GM23248 (cell line): ENCODE measurements at regions not wholly inside any gene's neighbourhood (a gene's known extent, or its start where the extent isn't known, plus 50 kb on each side); places are given as distances from the start of the nearest gene placed in this dataset.

ENCODE experiments used
- DNase-seq: peaks from one replicate; pipeline ENCODE4 v3.0.0-alpha.2; 2015
- H2AFZ ChIP-seq: fragments of 200-600 bp; sonication (generic); 2 replicates; pipeline ENCODE4 v1.6.1; 2016; ENCODE audit warnings: antibody characterized with exemption
- H3F3A ChIP-seq: fragments of 200-600 bp; sonication (generic); 2 replicates; pipeline ENCODE4 v1.6.1; 2016; ENCODE audit warnings: mild to moderate bottlenecking, antibody characterized with exemption, mixed run types; ENCODE audit not compliant: insufficient read depth
- H3K27ac ChIP-seq: fragments of 200-600 bp; sonication (generic); 2 replicates; pipeline ENCODE4 v1.5.1; 2016; ENCODE audit warnings: mild to moderate bottlenecking
- H3K27me3 ChIP-seq: fragments of 200-600 bp; sonication (generic); replicated peaks from 2 replicates; pipeline ENCODE4 v1.6.1; 2016; ENCODE audit warnings: mild to moderate bottlenecking; ENCODE audit not compliant: insufficient read depth
- H3K36me3 ChIP-seq: fragments of 200-600 bp; sonication (generic); 2 replicates; pipeline ENCODE4 v1.6.1; 2016; ENCODE audit warnings: low read depth, mild to moderate bottlenecking
- H3K4me1 ChIP-seq: fragments of 200-600 bp; sonication (generic); 2 replicates; pipeline ENCODE4 v1.6.1; 2016; ENCODE audit warnings: mild to moderate bottlenecking; ENCODE audit not compliant: insufficient read depth
- H3K4me2 ChIP-seq: fragments of 200-600 bp; sonication (generic); one replicate; pipeline ENCODE4 v1.6.1; 2016; ENCODE audit warnings: mild to moderate bottlenecking; ENCODE audit not compliant: unreplicated experiment
- H3K4me3 ChIP-seq: fragments of 200-600 bp; sonication (generic); 2 replicates; pipeline ENCODE4 v1.5.1; 2016; ENCODE audit warnings: mild to moderate bottlenecking
- H3K79me2 ChIP-seq: fragments of 200-600 bp; sonication (generic); 2 replicates; pipeline ENCODE4 v1.6.1; 2016; ENCODE audit warnings: mild to moderate bottlenecking; ENCODE audit not compliant: insufficient read depth
- H3K9ac ChIP-seq: fragments of 200-600 bp; sonication (generic); 2 replicates; pipeline ENCODE4 v1.6.1; 2016; ENCODE audit warnings: mild to moderate bottlenecking
- H3K9me2 ChIP-seq: fragments of 200-600 bp; sonication (generic); 2 replicates; pipeline ENCODE4 v1.6.1; 2016; ENCODE audit warnings: mixed run types, mild to moderate bottlenecking, moderate library complexity; ENCODE audit not compliant: insufficient read depth
- H3K9me3 ChIP-seq: fragments of 200-600 bp; sonication (generic); one replicate; pipeline ENCODE4 v1.6.1; 2017; ENCODE audit warnings: low read depth
- H4K20me1 ChIP-seq: fragments of 200-600 bp; sonication (generic); 2 replicates; pipeline ENCODE4 v1.6.0; 2016; ENCODE audit not compliant: insufficient read depth
- EZH2 ChIP-seq: fragments of 200-600 bp; sonication (generic); IDR thresholded peaks from 2 replicates; pipeline ENCODE4 v1.6.1; 2018; ENCODE audit warnings: antibody characterized with exemption, mild to moderate bottlenecking; ENCODE audit not compliant: insufficient read depth, poor library complexity, severe bottlenecking
- EZH2phosphoT487 ChIP-seq: fragments of 200-600 bp; sonication (generic); IDR thresholded peaks from 2 replicates; pipeline ENCODE4 v1.6.1; 2018; ENCODE audit warnings: antibody characterized with exemption, moderate library complexity, mild to moderate bottlenecking, low read depth; ENCODE audit not compliant: insufficient read depth
- WGBS, 2 experiments: methylation state at CpG; one replicate each; pipeline ENCODE4 v1.1.6; 2015 to 2017; ENCODE audit warnings: low lambda C conversion rate in 2 of 2, low coverage in 1 of 2; ENCODE audit errors: missing lambda C conversion rate in 2 of 2; 5-methylcytosine and 5-hydroxymethylcytosine counted together
- in situ Hi-C: fragments of 300-500 bp; cut with MboI; formaldehyde crosslinking; loops from 2 replicates; pipeline ENCODE4 v1.15.0; 2020

DNA sequence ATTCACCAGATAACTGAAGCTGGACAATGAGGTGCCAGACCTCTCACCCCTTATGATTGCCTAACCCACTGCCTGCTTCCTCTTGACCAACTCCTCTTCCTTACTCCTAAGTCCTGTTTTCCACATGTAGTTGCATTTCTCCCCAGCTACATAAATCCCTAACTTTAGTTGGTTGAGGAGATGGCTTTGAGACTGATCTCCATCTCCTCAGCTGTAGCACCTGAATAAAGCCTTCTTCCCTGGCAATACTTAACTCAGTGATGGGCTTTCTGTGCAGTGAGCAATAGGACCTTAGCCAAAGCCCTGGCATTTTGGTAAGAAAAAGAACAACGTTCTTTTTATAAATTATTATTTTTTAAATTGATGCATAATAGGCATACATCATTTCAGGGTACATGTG is 691.1 kb downstream of the MATN1 start:
- DNase-seq: no peak
- Histone ChIP-seq H4K20me1 (no peaks in the 10 kb centered on the region), H3K36me3 (no peaks in the 10 kb centered on the region), H3K9me3 (no peaks in the 10 kb centered on the region), H3K27ac (no peak overlapping the region), H3K79me2 (no peaks in the 10 kb centered on the region), H2AFZ (no peak overlapping the region), H3K27me3 (0 out of 2 replicates have a peak, but pooled peaks cover 2% of the 10 kb centered on the region), H3F3A (no peaks in the 10 kb centered on the region), H3K9me2 (no peaks in the 10 kb centered on the region), H3K4me3 (no peak overlapping the region), H3K4me2 (no peak overlapping the region), H3K9ac (no peak overlapping the region), H3K4me1 (no peaks in the 10 kb centered on the region)
- in situ Hi-C loops: no loop called here
- WGBS, 2 experiments: 17 to 33% methylated on average over 1 of the region's 1 CpG
- TF ChIP-seq EZH2phosphoT487: no peak
- no peak for TF ChIP-seq EZH2

DNA sequence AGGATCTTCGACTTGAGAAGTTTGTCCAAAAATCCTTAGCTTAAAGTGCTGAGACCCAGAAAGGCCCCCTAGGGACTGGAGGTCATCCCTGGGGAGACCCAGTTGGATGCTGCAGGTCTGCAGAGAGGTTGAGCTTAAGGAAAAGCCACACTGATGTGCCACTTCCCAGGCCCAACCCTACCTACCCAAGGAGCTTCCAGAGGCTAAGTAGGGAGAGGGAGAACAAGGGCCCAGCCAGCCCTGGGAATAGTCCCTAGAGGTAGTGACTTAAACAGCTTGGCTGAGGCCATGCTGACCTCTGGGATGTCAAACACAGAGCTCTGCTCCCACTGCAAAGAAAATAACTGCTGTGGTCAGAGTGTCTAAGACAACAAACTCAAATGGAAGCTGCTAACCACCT is 693.7 kb downstream of the MATN1 start:
- H3K4me1 ChIP-seq: no peaks in the 10 kb centered on the region
- WGBS, 2 experiments: 0 to 4% methylated on average over 1 of the region's 1 CpG
- in situ Hi-C loops: no loop called here
- no peak overlapping the region for H3K9ac ChIP-seq
- TF ChIP-seq EZH2phosphoT487: no peak
- no peaks in the 10 kb centered on the region for H3K9me2 ChIP-seq
- H3K9me3 ChIP-seq: no peaks in the 10 kb centered on the region
- no peak overlapping the region for H3K27ac ChIP-seq
- H2AFZ ChIP-seq: no peak overlapping the region
- H3K36me3 ChIP-seq: no peaks in the 10 kb centered on the region
- H3K4me3 ChIP-seq: no peak overlapping the region
- H3F3A ChIP-seq: no peaks in the 10 kb centered on the region
- no peak for DNase-seq
- no peaks in the 10 kb centered on the region for H3K79me2 ChIP-seq
- H3K27me3 ChIP-seq: 0 out of 2 replicates have a peak, but pooled peaks cover 2% of the 10 kb centered on the region
- H4K20me1 ChIP-seq: no peaks in the 10 kb centered on the region
- no peak overlapping the region for H3K4me2 ChIP-seq

DNA sequence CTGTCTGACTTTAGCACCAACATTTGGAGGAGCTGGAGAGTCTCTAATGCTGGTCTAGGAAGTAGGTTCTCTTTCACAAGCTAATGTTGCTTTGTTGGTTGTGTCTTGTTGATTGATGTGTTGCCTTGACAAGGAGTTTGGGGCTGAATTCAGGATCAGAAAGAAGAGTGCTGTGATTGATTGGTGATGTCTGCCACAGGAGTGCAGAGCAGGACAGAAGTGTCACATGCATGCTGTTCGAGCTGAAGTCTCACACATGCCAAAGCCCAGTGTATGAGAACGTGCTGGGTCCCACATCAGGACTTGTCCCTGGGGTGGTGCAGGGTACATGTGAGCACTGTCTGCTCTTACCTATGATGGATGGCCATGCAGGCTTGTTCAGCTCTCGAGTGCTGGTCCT is 694.4 kb downstream of the MATN1 start:
- no peaks in the 10 kb centered on the region for H3F3A ChIP-seq
- H3K9ac ChIP-seq: no peak overlapping the region
- DNase-seq: no peak
- H3K79me2 ChIP-seq: no peaks in the 10 kb centered on the region
- H3K27ac ChIP-seq: no peak overlapping the region
- no peaks in the 10 kb centered on the region for H3K9me2 ChIP-seq
- H3K9me3 ChIP-seq: no peaks in the 10 kb centered on the region
- H3K27me3 ChIP-seq: 0 out of 2 replicates have a peak, but pooled peaks cover 2% of the 10 kb centered on the region
- 10% methylated on average over 3 of the region's 3 CpGs for WGBS, 2 experiments
- H3K36me3 ChIP-seq: no peaks in the 10 kb centered on the region
- no peaks in the 10 kb centered on the region for H3K4me1 ChIP-seq
- H3K4me3 ChIP-seq: no peak overlapping the region
- TF ChIP-seq EZH2phosphoT487 (no peak), EZH2 (no peak)
- in situ Hi-C loops: no loop called here
- no peaks in the 10 kb centered on the region for H4K20me1 ChIP-seq
- no peak overlapping the region for H2AFZ ChIP-seq
- no peak overlapping the region for H3K4me2 ChIP-seq

DNA sequence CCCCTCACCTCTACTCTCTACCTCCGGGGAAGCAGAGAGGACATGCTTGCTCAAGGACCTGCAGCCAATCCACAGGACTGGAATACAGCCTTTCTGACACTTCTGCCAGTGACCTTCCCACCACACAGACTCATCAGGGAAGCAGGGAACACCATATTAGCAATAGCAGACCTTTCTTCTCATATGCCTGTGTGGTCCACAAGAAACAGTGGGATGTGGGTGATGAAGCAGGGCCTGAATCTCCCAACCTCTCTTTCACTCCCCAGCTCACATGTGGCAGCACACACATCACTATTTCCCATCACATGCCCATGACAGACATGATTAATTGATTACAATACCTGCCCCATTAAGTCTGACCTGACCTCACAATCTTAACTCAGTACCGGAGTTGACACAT is 695.1 kb downstream of the MATN1 start:
- no peak for DNase-seq
- no peak for TF ChIP-seq EZH2phosphoT487
- no peak for TF ChIP-seq EZH2
- Histone ChIP-seq H3K36me3 (no peaks in the 10 kb centered on the region), H3K79me2 (no peaks in the 10 kb centered on the region), H3F3A (no peaks in the 10 kb centered on the region), H4K20me1 (no peaks in the 10 kb centered on the region), H3K4me3 (no peak overlapping the region), H3K9me2 (no peaks in the 10 kb centered on the region), H3K9me3 (no peaks in the 10 kb centered on the region), H3K4me2 (no peak overlapping the region), H3K4me1 (no peaks in the 10 kb centered on the region), H3K9ac (no peak overlapping the region), H3K27me3 (0 out of 2 replicates have a peak, but pooled peaks cover 2% of the 10 kb centered on the region), H2AFZ (no peak overlapping the region), H3K27ac (no peak overlapping the region)
- WGBS, 2 experiments: 21 to 33% methylated on average over 2 of the region's 2 CpGs
- in situ Hi-C loops: no loop called here

DNA sequence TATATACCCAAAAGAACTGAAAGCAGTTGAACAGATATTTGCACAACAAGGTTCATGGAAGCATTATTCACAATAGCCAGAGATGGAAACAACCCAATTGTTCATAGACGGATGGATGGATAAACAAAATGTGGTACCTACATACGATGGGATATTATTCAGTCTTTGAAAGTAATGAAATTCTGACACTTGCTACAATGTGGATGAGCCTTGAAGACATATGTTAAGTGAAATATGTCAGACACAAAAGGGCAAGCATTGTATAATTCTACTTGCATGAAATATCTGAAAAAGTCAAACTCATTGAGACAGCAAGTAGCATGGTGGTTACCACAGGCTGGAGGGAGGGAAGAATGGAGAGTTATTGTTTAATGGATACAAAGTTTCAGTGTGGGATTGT is 696.1 kb downstream of the MATN1 start:
- Histone ChIP-seq H3K9ac (no peak overlapping the region), H3K9me3 (no peaks in the 10 kb centered on the region), H3K4me2 (no peak overlapping the region), H3F3A (no peaks in the 10 kb centered on the region), H3K27ac (no peak overlapping the region), H4K20me1 (no peaks in the 10 kb centered on the region), H2AFZ (no peak overlapping the region), H3K4me3 (no peak overlapping the region), H3K27me3 (0 out of 2 replicates have a peak, but pooled peaks cover under 1% of the 10 kb centered on the region), H3K4me1 (no peaks in the 10 kb centered on the region), H3K36me3 (no peaks in the 10 kb centered on the region), H3K79me2 (no peaks in the 10 kb centered on the region), H3K9me2 (no peaks in the 10 kb centered on the region)
- in situ Hi-C loops: no loop called here
- no peak for DNase-seq
- WGBS, 2 experiments: 13 to 14% methylated on average over 2 of the region's 2 CpGs
- TF ChIP-seq EZH2: no peak
- TF ChIP-seq EZH2phosphoT487: no peak
